ENCODE measurements at regions not wholly inside any gene's neighbourhood (a gene's known extent, or its start where the extent isn't known, plus 50 kb on each side); places are given as distances from the start of the nearest gene placed in this dataset.

DNA sequence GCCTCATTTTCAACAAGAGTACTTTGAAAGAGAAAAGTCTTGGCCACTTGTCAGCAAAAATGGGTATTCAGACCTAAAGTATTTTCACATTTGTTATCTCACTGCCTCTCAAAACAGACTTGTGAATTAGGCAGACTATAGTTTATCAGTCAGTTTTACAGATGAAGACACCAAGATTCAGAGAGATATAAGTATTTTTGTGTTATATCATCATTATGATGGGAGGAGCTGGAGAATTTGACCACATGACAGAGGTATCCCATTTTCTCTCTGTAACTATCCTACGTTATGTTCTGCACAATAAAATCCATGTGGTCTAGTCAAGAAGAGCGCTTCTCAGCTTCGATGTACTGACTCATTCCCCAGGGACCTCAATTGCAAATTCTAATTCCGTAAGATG lies 213.7 kb downstream of the MYCN start:
- TF ChIP-seq ARNTL (CRISPR knock-in tag; IDR thresholded peaks at IDR 0.05; ENCODE audit: borderline replicate concordance, low read depth) (no peak), ZFP3 (CRISPR knock-in tag; IDR thresholded peaks at IDR 0.05) (no peak), OSR1 (CRISPR knock-in tag; IDR thresholded peaks at IDR 0.05) (no peak), BACH2 (CRISPR knock-in tag; IDR thresholded peaks at IDR 0.05; ENCODE audit: borderline replicate concordance) (no peak), TOX (CRISPR knock-in tag; IDR thresholded peaks at IDR 0.05; ENCODE audit: borderline replicate concordance) (no peak), ZNF565 (CRISPR knock-in tag; conservative IDR thresholded peaks at IDR 0.05; ENCODE audit: low read depth) (no peak), GLIS3 (CRISPR knock-in tag; IDR thresholded peaks at IDR 0.05) (no peak), ZC3H10 (CRISPR knock-in tag; IDR thresholded peaks at IDR 0.05) (no peak), SNAI2 (CRISPR knock-in tag; IDR thresholded peaks at IDR 0.05) (no peak), CSDC2 (CRISPR knock-in tag; IDR thresholded peaks at IDR 0.05) (no peak), TCF4 (CRISPR knock-in tag; IDR thresholded peaks at IDR 0.05; ENCODE audit: borderline replicate concordance) (no peak), ZNF70 (CRISPR knock-in tag; IDR thresholded peaks at IDR 0.05) (no peak), ZFP30 (CRISPR knock-in tag; IDR thresholded peaks at IDR 0.05) (no peak), ZNF8 (CRISPR knock-in tag; IDR thresholded peaks at IDR 0.05) (no peak), ESRRG (CRISPR knock-in tag; IDR thresholded peaks at IDR 0.05) (no peak)
- TF ChIP-seq, protein P1, sequence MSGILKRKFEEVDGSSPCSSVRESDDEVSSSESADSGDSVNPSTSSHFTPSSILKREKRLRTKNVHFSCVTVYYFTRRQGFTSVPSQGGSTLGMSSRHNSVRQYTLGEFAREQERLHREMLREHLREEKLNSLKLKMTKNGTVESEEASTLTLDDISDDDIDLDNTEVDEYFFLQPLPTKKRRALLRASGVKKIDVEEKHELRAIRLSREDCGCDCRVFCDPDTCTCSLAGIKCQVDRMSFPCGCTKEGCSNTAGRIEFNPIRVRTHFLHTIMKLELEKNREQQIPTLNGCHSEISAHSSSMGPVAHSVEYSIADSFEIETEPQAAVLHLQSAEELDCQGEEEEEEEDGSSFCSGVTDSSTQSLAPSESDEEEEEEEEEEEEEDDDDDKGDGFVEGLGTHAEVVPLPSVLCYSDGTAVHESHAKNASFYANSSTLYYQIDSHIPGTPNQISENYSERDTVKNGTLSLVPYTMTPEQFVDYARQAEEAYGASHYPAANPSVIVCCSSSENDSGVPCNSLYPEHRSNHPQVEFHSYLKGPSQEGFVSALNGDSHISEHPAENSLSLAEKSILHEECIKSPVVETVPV (CRISPR knock-in tag; IDR thresholded peaks at IDR 0.05) = no peak
- TF ChIP-seq, protein P2, sequence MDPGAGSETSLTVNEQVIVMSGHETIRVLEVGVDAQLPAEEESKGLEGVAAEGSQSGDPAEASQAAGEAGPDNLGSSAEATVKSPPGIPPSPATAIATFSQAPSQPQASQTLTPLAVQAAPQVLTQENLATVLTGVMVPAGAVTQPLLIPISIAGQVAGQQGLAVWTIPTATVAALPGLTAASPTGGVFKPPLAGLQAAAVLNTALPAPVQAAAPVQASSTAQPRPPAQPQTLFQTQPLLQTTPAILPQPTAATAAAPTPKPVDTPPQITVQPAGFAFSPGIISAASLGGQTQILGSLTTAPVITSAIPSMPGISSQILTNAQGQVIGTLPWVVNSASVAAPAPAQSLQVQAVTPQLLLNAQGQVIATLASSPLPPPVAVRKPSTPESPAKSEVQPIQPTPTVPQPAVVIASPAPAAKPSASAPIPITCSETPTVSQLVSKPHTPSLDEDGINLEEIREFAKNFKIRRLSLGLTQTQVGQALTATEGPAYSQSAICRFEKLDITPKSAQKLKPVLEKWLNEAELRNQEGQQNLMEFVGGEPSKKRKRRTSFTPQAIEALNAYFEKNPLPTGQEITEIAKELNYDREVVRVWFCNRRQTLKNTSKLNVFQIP (CRISPR knock-in tag; IDR thresholded peaks at IDR 0.05; ENCODE audit: borderline replicate concordance, low read depth) = no peak
- TF ChIP-seq, protein P3, sequence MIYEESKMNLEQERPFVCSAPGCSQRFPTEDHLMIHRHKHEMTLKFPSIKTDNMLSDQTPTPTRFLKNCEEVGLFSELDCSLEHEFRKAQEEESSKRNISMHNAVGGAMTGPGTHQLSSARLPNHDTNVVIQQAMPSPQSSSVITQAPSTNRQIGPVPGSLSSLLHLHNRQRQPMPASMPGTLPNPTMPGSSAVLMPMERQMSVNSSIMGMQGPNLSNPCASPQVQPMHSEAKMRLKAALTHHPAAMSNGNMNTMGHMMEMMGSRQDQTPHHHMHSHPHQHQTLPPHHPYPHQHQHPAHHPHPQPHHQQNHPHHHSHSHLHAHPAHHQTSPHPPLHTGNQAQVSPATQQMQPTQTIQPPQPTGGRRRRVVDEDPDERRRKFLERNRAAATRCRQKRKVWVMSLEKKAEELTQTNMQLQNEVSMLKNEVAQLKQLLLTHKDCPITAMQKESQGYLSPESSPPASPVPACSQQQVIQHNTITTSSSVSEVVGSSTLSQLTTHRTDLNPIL (CRISPR knock-in tag; IDR thresholded peaks at IDR 0.05; ENCODE audit: low read depth) = no peak
- no peak for ATAC-seq

DNA sequence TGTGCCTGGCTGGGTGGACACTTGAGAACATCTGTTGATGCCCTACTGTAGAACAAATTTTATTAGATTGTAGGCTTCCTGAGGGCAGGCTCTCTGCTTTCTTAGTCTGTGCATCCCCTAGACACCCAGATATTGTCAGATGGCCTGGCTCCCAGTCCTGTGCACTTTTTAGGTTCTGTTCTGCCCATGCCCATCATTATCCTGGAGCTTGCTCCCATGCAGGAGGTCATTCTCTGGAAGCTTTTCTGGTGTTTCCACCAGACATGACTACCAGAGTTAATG lies 213.3 kb downstream of the MYCN start:
- no peak for ATAC-seq
- TF ChIP-seq RARB (CRISPR knock-in tag; IDR thresholded peaks at IDR 0.05) = no peak
- TF ChIP-seq PPARA (CRISPR knock-in tag; IDR thresholded peaks at IDR 0.05; ENCODE audit: borderline replicate concordance) = no peak
- no peak for TF ChIP-seq ZC3H10 (CRISPR knock-in tag; IDR thresholded peaks at IDR 0.05)
- no peak for TF ChIP-seq OSR1 (CRISPR knock-in tag; IDR thresholded peaks at IDR 0.05)
- TF ChIP-seq TOX (CRISPR knock-in tag; IDR thresholded peaks at IDR 0.05; ENCODE audit: borderline replicate concordance) = no peak
- TF ChIP-seq, protein P2 (CRISPR knock-in tag; IDR thresholded peaks at IDR 0.05; ENCODE audit: borderline replicate concordance, low read depth) = no peak

DNA sequence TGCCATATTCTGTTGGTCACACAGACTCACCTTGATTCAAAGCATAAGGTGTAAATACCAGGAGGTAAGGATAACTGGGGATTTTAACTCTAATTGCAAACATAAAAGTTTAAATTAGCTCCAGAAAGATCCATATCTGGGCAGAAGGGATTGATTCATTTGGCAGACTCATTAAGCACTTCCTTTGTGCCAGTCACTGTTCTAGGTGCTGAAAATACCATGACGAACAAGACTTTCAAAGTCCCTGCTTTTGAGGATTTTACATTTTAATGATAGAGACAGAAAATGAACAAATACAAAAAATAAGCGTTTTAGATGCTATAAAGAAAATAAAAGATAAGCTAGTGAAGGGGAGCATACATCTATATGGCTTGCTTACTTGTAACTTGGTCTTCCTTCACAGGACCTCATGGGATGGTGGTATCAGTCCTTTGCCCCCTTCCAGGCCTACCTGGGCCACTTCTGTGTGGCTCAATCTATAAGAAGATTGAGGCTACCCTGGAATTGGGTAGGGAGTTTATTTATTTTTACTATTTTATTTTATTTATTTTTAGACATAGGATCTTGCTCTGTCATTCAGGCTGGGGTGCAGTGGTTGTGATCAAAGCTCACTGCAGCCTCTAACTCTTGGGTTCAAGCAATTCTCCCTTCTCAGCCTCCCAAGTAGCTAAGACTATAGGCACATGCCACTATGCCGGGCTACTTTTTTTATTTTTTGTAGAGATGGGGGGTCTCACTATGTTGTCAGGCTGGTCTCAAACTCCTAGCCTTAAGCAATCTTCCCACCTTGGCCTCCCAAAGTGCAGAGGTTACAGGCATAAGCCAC lies 212.8 kb downstream of the MYCN start:
- ATAC-seq = no peak
- TF ChIP-seq ESRRG (CRISPR knock-in tag; IDR thresholded peaks at IDR 0.05) (no peak), ISL1 (CRISPR knock-in tag; IDR thresholded peaks at IDR 0.05) (no peak), TOX (CRISPR knock-in tag; IDR thresholded peaks at IDR 0.05; ENCODE audit: borderline replicate concordance) (no peak), ZNF70 (CRISPR knock-in tag; IDR thresholded peaks at IDR 0.05) (no peak), GLIS3 (CRISPR knock-in tag; IDR thresholded peaks at IDR 0.05) (no peak), ZFP3 (CRISPR knock-in tag; IDR thresholded peaks at IDR 0.05) (no peak), BACH2 (CRISPR knock-in tag; IDR thresholded peaks at IDR 0.05; ENCODE audit: borderline replicate concordance) (no peak), CSDC2 (CRISPR knock-in tag; IDR thresholded peaks at IDR 0.05) (no peak), ZNF565 (CRISPR knock-in tag; conservative IDR thresholded peaks at IDR 0.05; ENCODE audit: low read depth) (no peak), ZC3H10 (CRISPR knock-in tag; IDR thresholded peaks at IDR 0.05) (no peak), OSR1 (CRISPR knock-in tag; IDR thresholded peaks at IDR 0.05) (no peak), PPARA (CRISPR knock-in tag; IDR thresholded peaks at IDR 0.05; ENCODE audit: borderline replicate concordance) (no peak), TCF4 (CRISPR knock-in tag; IDR thresholded peaks at IDR 0.05; ENCODE audit: borderline replicate concordance) (no peak)
- TF ChIP-seq, protein P3 (CRISPR knock-in tag; IDR thresholded peaks at IDR 0.05; ENCODE audit: low read depth) = no peak
- TF ChIP-seq, protein P1 (CRISPR knock-in tag; IDR thresholded peaks at IDR 0.05) = no peak
- TF ChIP-seq, protein P4, sequence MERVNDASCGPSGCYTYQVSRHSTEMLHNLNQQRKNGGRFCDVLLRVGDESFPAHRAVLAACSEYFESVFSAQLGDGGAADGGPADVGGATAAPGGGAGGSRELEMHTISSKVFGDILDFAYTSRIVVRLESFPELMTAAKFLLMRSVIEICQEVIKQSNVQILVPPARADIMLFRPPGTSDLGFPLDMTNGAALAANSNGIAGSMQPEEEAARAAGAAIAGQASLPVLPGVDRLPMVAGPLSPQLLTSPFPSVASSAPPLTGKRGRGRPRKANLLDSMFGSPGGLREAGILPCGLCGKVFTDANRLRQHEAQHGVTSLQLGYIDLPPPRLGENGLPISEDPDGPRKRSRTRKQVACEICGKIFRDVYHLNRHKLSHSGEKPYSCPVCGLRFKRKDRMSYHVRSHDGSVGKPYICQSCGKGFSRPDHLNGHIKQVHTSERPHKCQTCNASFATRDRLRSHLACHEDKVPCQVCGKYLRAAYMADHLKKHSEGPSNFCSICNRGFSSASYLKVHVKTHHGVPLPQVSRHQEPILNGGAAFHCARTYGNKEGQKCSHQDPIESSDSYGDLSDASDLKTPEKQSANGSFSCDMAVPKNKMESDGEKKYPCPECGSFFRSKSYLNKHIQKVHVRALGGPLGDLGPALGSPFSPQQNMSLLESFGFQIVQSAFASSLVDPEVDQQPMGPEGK (CRISPR knock-in tag; IDR thresholded peaks at IDR 0.05; ENCODE audit: borderline replicate concordance) = no peak
- TF ChIP-seq, protein P2 (CRISPR knock-in tag; IDR thresholded peaks at IDR 0.05; ENCODE audit: borderline replicate concordance, low read depth) = no peak
